ENCODE measurements at regions not wholly inside any gene's neighbourhood (a gene's known extent, or its start where the extent isn't known, plus 50 kb on each side); places are given as distances from the start of the nearest gene placed in this dataset.

GRCh38 chr7:135731-136645 lies 56.4 kb upstream of the FAM20C start:
- TF ChIP-seq CTCF (IDR thresholded peaks at IDR 0.05): no peak
- Mint-ChIP-seq H3K9me3 (peaks cover 0 to 2% (median 0%) of the 10 kb centered on the region in 7 donors), H3K27me3 (ENCODE audit: low read depth in 3 of 3) (peaks cover 1 to 12% (median 5%) of the 10 kb centered on the region in 3 donors), H3K36me3 (no peaks in the 10 kb centered on the region), H3K4me1 (peaks cover 37% of the 10 kb centered on the region), H3K27ac (peak overlapping the region in 1 of 7 donors; percentile 14), H3K4me3 (no peak overlapping the region)
- H3K79me2 ChIP-seq (ENCODE audit: insufficient read depth, low read length): no peaks in the 10 kb centered on the region
- H3K9me3 ChIP-seq (replicated peaks in 1 of 2; ENCODE audit: control insufficient read depth in 1 of 2, insufficient read depth in 1 of 2, low read length in 2 of 2): no peaks in the 10 kb centered on the region
- no peaks in the 10 kb centered on the region for H3K36me3 ChIP-seq (replicated peaks in 1 of 2; ENCODE audit: control insufficient read depth in 1 of 2, insufficient read depth in 2 of 2, low read length in 2 of 2)
- H3K27ac ChIP-seq (ENCODE audit: low read depth in 1 of 2, low read length in 2 of 2): no peak overlapping the region
- H3K9ac ChIP-seq (ENCODE audit: insufficient read depth, low read length, poor library complexity, severe bottlenecking): no peak overlapping the region
- intact Hi-C loops (cut with micrococcal nuclease): no loop called here
- H3K4me3 ChIP-seq (replicated peaks in 1 of 3; ENCODE audit: low read depth in 2 of 3, low read length in 3 of 3): no peak overlapping the region
- WGBS (ENCODE audit: insufficient coverage): 95% methylated on average over 5 of the region's 12 CpGs
- no peak for DNase-seq
- H3K4me2 ChIP-seq (replicated peaks; ENCODE audit: extremely low read depth, low read length, poor library complexity, severe bottlenecking): no peak overlapping the region
- no peaks in the 10 kb centered on the region for H3K27me3 ChIP-seq (ENCODE audit: control insufficient read depth in 2 of 2, insufficient read depth in 2 of 2, low read length in 2 of 2)
- no peaks in the 10 kb centered on the region for H4K20me1 ChIP-seq (ENCODE audit: insufficient read depth, low read length)
- peaks cover 24 to 30% of the 10 kb centered on the region in 2 donors for H3K4me1 ChIP-seq (ENCODE audit: control insufficient read depth in 1 of 2, insufficient read depth in 2 of 2, low read length in 2 of 2)
- no peak overlapping the region for H2AFZ ChIP-seq (ENCODE audit: insufficient read depth, low read depth, low read length, poor library complexity, severe bottlenecking)

GRCh38 chr7:137094-137891 lies 55.1 kb upstream of the FAM20C start:
- Histone ChIP-seq H3K4me1 (ENCODE audit: control insufficient read depth in 1 of 2, insufficient read depth in 2 of 2, low read length in 2 of 2) (peaks cover 16 to 25% of the 10 kb centered on the region in 2 donors), H3K9me3 (replicated peaks in 1 of 2; ENCODE audit: control insufficient read depth in 1 of 2, insufficient read depth in 1 of 2, low read length in 2 of 2) (no peaks in the 10 kb centered on the region), H3K79me2 (ENCODE audit: insufficient read depth, low read length) (no peaks in the 10 kb centered on the region), H4K20me1 (ENCODE audit: insufficient read depth, low read length) (no peaks in the 10 kb centered on the region), H3K9ac (ENCODE audit: insufficient read depth, low read length, poor library complexity, severe bottlenecking) (no peak overlapping the region), H3K4me2 (replicated peaks; ENCODE audit: extremely low read depth, low read length, poor library complexity, severe bottlenecking) (no peak overlapping the region), H3K4me3 (replicated peaks in 1 of 3; ENCODE audit: low read depth in 2 of 3, low read length in 3 of 3) (no peak overlapping the region), H2AFZ (ENCODE audit: insufficient read depth, low read depth, low read length, poor library complexity, severe bottlenecking) (no peak overlapping the region), H3K36me3 (replicated peaks in 1 of 2; ENCODE audit: control insufficient read depth in 1 of 2, insufficient read depth in 2 of 2, low read length in 2 of 2) (no peaks in the 10 kb centered on the region), H3K27me3 (ENCODE audit: control insufficient read depth in 2 of 2, insufficient read depth in 2 of 2, low read length in 2 of 2) (no peaks in the 10 kb centered on the region), H3K27ac (ENCODE audit: low read depth in 1 of 2, low read length in 2 of 2) (no peak overlapping the region)
- Mint-ChIP-seq H3K27ac (peak overlapping the region in 6 of 7 donors; percentile 0 to 68 (median 40)), H3K4me3 (no peak overlapping the region), H3K9me3 (peaks cover 0 to 2% (median 0%) of the 10 kb centered on the region in 7 donors), H3K4me1 (peaks cover 33% of the 10 kb centered on the region), H3K27me3 (ENCODE audit: low read depth in 3 of 3) (peaks cover 3 to 15% (median 5%) of the 10 kb centered on the region in 3 donors), H3K36me3 (no peaks in the 10 kb centered on the region)
- no peak for DNase-seq
- no peak for TF ChIP-seq CTCF (IDR thresholded peaks at IDR 0.05)
- WGBS (ENCODE audit: insufficient coverage): 85% methylated on average over 9 of the region's 14 CpGs
- intact Hi-C loops (cut with micrococcal nuclease): no loop called here

All from CD14-positive monocyte (primary cell).